CD4-positive, CD25-positive, alpha-beta regulatory T cell (primary cell): ENCODE measurements at regions not wholly inside any gene's neighbourhood (a gene's known extent, or its start where the extent isn't known, plus 50 kb on each side); places are given as distances from the start of the nearest gene placed in this dataset.
"Not testable (repeated sequence)": the region's sequence is repeated elsewhere in the genome, so short reads cannot be mapped to it uniquely, and the experiment has no call there.

Experiments used
- ATAC-seq, 2 donors: fragments of 150-1000 bp; cut with Tn5 transposase; one replicate each; pipeline ENCODE4 v1.10.0; 2021; ENCODE audit warnings: low read depth in 2 of 2, moderate number of reproducible peaks in 2 of 2, moderate library complexity in 1 of 2
- DNase-seq, 3 donors: peaks; one replicate each; pipeline versions ENCODE4 v3.0.0 to v3.0.0-alpha.2; 2012 to 2022; ENCODE audit warnings: mixed read lengths in 1 of 3
- H3K27ac ChIP-seq: one replicate; pipeline ENCODE4 v1.7.0; 2013; ENCODE audit warnings: mild to moderate bottlenecking, low read length; ENCODE audit not compliant: insufficient read depth, poor library complexity, severe bottlenecking
- H3K27me3 ChIP-seq: one replicate; pipeline ENCODE4 v1.7.0; 2013; ENCODE audit warnings: low read length; ENCODE audit not compliant: control insufficient read depth, insufficient read depth
- H3K36me3 ChIP-seq: one replicate; pipeline ENCODE4 v1.7.0; 2013; ENCODE audit warnings: mild to moderate bottlenecking, low read length, moderate library complexity; ENCODE audit not compliant: control insufficient read depth, insufficient read depth
- H3K4me1 ChIP-seq: 2 replicates; pipeline ENCODE4 v1.7.0; 2013; ENCODE audit warnings: mild to moderate bottlenecking, low read length; ENCODE audit not compliant: insufficient read depth, control insufficient read depth, poor library complexity, severe bottlenecking
- H3K4me3 ChIP-seq: one replicate; pipeline ENCODE4 v1.7.0; 2013; ENCODE audit warnings: low read depth, mild to moderate bottlenecking, low read length, moderate library complexity
- H3K9me3 ChIP-seq, 2 experiments: 1 replicate in 1 of 2; 2 replicates in 1 of 2; pipeline ENCODE4 v1.7.0; 2013; ENCODE audit warnings: low read length in 2 of 2, mild to moderate bottlenecking in 1 of 2, moderate library complexity in 1 of 2; ENCODE audit not compliant: control insufficient read depth in 2 of 2
- H3K27ac Mint-ChIP-seq, 3 donors: one replicate each; pipeline ENCODE4 v1.8.0; 2020 to 2022; ENCODE audit warnings: mild to moderate bottlenecking in 3 of 3, mixed read lengths in 3 of 3, moderate library complexity in 2 of 3
- H3K27me3 Mint-ChIP-seq: one replicate; pipeline ENCODE4 v1.8.0; 2022; ENCODE audit warnings: mild to moderate bottlenecking, mixed read lengths
- H3K36me3 Mint-ChIP-seq: one replicate; pipeline ENCODE4 v1.8.0; 2020; ENCODE audit warnings: mixed read lengths
- H3K4me1 Mint-ChIP-seq, 4 donors: one replicate each; pipeline ENCODE4 v1.8.0; 2020 to 2022; ENCODE audit warnings: mixed read lengths in 4 of 4, mild to moderate bottlenecking in 1 of 4
- H3K4me3 Mint-ChIP-seq, 4 donors: one replicate each; pipeline ENCODE4 v1.8.0; 2020 to 2022; ENCODE audit warnings: mild to moderate bottlenecking in 4 of 4, mixed read lengths in 4 of 4, moderate library complexity in 3 of 4
- H3K9me3 Mint-ChIP-seq, 7 donors: one replicate each; pipeline ENCODE4 v1.8.0; 2020 to 2022; ENCODE audit warnings: mixed read lengths in 7 of 7, mild to moderate bottlenecking in 3 of 7, moderate library complexity in 2 of 7

- not testable (repeated sequence) for H3K36me3 Mint-ChIP-seq, H3K4me3 ChIP-seq, H3K27me3 ChIP-seq, ATAC-seq, H3K36me3 ChIP-seq, H3K9me3 ChIP-seq, H3K4me1 ChIP-seq, H3K27ac ChIP-seq, H3K4me1 Mint-ChIP-seq, H3K9me3 Mint-ChIP-seq, H3K4me3 Mint-ChIP-seq, DNase-seq
- Mint-ChIP-seq H3K27me3 (peaks cover 22% of the 10 kb centered on the region), H3K27ac (peak overlapping the region in 1 of 3 donors; percentile 21)
Observed at GRCh38 chr14:106327702-106328353, 801.4 kb downstream of the TMEM121 start.

GRCh38 chr14:106329243-106329642 lies 802.9 kb downstream of the TMEM121 start:
- DNase-seq, ATAC-seq, H3K9me3 Mint-ChIP-seq, H3K27me3 ChIP-seq, H3K36me3 ChIP-seq, H3K27ac Mint-ChIP-seq, H3K27ac ChIP-seq, H3K4me3 ChIP-seq, H3K4me1 Mint-ChIP-seq, H3K4me3 Mint-ChIP-seq, H3K9me3 ChIP-seq, H3K36me3 Mint-ChIP-seq, H3K4me1 ChIP-seq: not testable (repeated sequence)
- peaks cover 31% of the 10 kb centered on the region for H3K27me3 Mint-ChIP-seq

GRCh38 chr14:106329987-106330774 lies 803.8 kb downstream of the TMEM121 start:
- H3K4me1 Mint-ChIP-seq, H3K36me3 ChIP-seq, H3K27ac Mint-ChIP-seq, H3K4me3 ChIP-seq, DNase-seq, H3K27me3 ChIP-seq, H3K9me3 ChIP-seq, H3K36me3 Mint-ChIP-seq, H3K4me1 ChIP-seq, H3K27ac ChIP-seq, H3K4me3 Mint-ChIP-seq, ATAC-seq, H3K9me3 Mint-ChIP-seq: not testable (repeated sequence)
- H3K27me3 Mint-ChIP-seq = peaks cover 31% of the 10 kb centered on the region

- not testable (repeated sequence) for H3K27me3 ChIP-seq, H3K4me1 Mint-ChIP-seq, H3K9me3 ChIP-seq, H3K27ac ChIP-seq, H3K9me3 Mint-ChIP-seq, H3K27ac Mint-ChIP-seq, H3K4me3 ChIP-seq, H3K4me1 ChIP-seq, H3K36me3 Mint-ChIP-seq, H3K4me3 Mint-ChIP-seq, H3K36me3 ChIP-seq
- peak in 1 of 2 donors; percentile 39 for ATAC-seq
- peak; percentile 17 to 43 (median 20) for DNase-seq
- peaks cover 31% of the 10 kb centered on the region for H3K27me3 Mint-ChIP-seq
Observed at GRCh38 chr14:106334428-106335109, 808.2 kb downstream of the TMEM121 start.

- not testable (repeated sequence) for H3K27ac Mint-ChIP-seq, H3K36me3 Mint-ChIP-seq, H3K4me1 Mint-ChIP-seq, ATAC-seq, H3K4me3 Mint-ChIP-seq, H3K9me3 Mint-ChIP-seq, H3K4me1 ChIP-seq, DNase-seq, H3K9me3 ChIP-seq, H3K27ac ChIP-seq, H3K36me3 ChIP-seq, H3K4me3 ChIP-seq, H3K27me3 ChIP-seq
- peaks cover 36% of the 10 kb centered on the region for H3K27me3 Mint-ChIP-seq
Observed at GRCh38 chr14:106335110-106335429, 808.7 kb downstream of the TMEM121 start.

- H3K4me3 Mint-ChIP-seq = not testable (repeated sequence)
Observed at GRCh38 chr14:106338775-106339174, 812.4 kb downstream of the TMEM121 start.

GRCh38 chr14:106340658-106341057 lies 814.3 kb downstream of the TMEM121 start:
- ATAC-seq, H3K4me3 Mint-ChIP-seq, H3K4me1 Mint-ChIP-seq, H3K36me3 Mint-ChIP-seq, H3K27ac ChIP-seq, H3K9me3 Mint-ChIP-seq, DNase-seq, H3K4me3 ChIP-seq, H3K27me3 ChIP-seq, H3K9me3 ChIP-seq, H3K36me3 ChIP-seq, H3K27ac Mint-ChIP-seq, H3K4me1 ChIP-seq: not testable (repeated sequence)
- peaks cover 33% of the 10 kb centered on the region for H3K27me3 Mint-ChIP-seq

More at GRCh38 chr14:106338775-106339174, 812.4 kb downstream of the TMEM121 start:
- not testable (repeated sequence) for H3K4me1 ChIP-seq, H3K27ac ChIP-seq, H3K4me1 Mint-ChIP-seq, H3K36me3 ChIP-seq, ATAC-seq, H3K36me3 Mint-ChIP-seq, H3K9me3 Mint-ChIP-seq, DNase-seq, H3K27me3 ChIP-seq, H3K4me3 ChIP-seq, H3K9me3 ChIP-seq, H3K27ac Mint-ChIP-seq
- peaks cover 27% of the 10 kb centered on the region for H3K27me3 Mint-ChIP-seq

- peak in 1 of 2 donors; percentile 45 for ATAC-seq
- not testable (repeated sequence) for DNase-seq, H3K4me3 ChIP-seq, H3K27ac ChIP-seq, H3K4me1 Mint-ChIP-seq, H3K36me3 ChIP-seq, H3K4me1 ChIP-seq, H3K4me3 Mint-ChIP-seq, H3K9me3 ChIP-seq, H3K27me3 ChIP-seq, H3K27ac Mint-ChIP-seq, H3K36me3 Mint-ChIP-seq, H3K9me3 Mint-ChIP-seq
- H3K27me3 Mint-ChIP-seq = peaks cover 37% of the 10 kb centered on the region
Observed at GRCh38 chr14:106341161-106341560, 814.8 kb downstream of the TMEM121 start.
